ENCODE measurements at regions not wholly inside any gene's neighbourhood (a gene's known extent, or its start where the extent isn't known, plus 50 kb on each side); places are given as distances from the start of the nearest gene placed in this dataset.

- DNase-seq: peak in 47 of 51 donors; percentile 2 to 82 (median 44)
Measured at GRCh38 chr6:166106076-166106686, 61.5 kb downstream of the TBXT start.

- no peak for DNase-seq
Measured at GRCh38 chr6:166105341-166106075, 62.1 kb downstream of the TBXT start.

- no peak for DNase-seq
Measured at GRCh38 chr6:166104872-166105271, 62.8 kb downstream of the TBXT start.

- DNase-seq: no peak
Measured at GRCh38 chr6:166104107-166104506, 63.5 kb downstream of the TBXT start.

- DNase-seq: no peak
Measured at GRCh38 chr6:166101819-166102419, 65.7 kb downstream of the TBXT start.

- DNase-seq: peak in 42 of 51 donors; percentile 1 to 72 (median 19)
Measured at GRCh38 chr6:166097914-166098522, 69.6 kb downstream of the TBXT start.

GRCh38 chr6:166087852-166088251, 79.8 kb downstream of the TBXT start:
- DNase-seq: no peak

- no peak for DNase-seq
Measured at GRCh38 chr6:166087246-166087645, 80.4 kb downstream of the TBXT start.

- DNase-seq: no peak
Measured at GRCh38 chr6:166085500-166085899, 82.2 kb downstream of the TBXT start.

- DNase-seq: no peak
Measured at GRCh38 chr6:166084951-166085350, 82.7 kb downstream of the TBXT start.

- DNase-seq: no peak
Measured at GRCh38 chr6:166079841-166080240, 87.8 kb downstream of the TBXT start.

- no peak for DNase-seq
Measured at GRCh38 chr6:166078294-166078693, 89.4 kb downstream of the TBXT start.

- DNase-seq: no peak
Measured at GRCh38 chr6:166076625-166077024, 91.0 kb downstream of the TBXT start.

GRCh38 chr6:166075925-166076324, 91.7 kb downstream of the TBXT start:
- DNase-seq: no peak

- no peak for DNase-seq
Measured at GRCh38 chr6:166075186-166075585, 92.5 kb downstream of the TBXT start.

GRCh38 chr6:166073082-166073481, 94.6 kb downstream of the TBXT start:
- DNase-seq: no peak

- no peak for DNase-seq
Measured at GRCh38 chr6:166068768-166069167, 98.9 kb downstream of the TBXT start.

- peak in 5 of 51 donors; percentile 4 to 28 (median 10) for DNase-seq
Measured at GRCh38 chr6:166058064-166058739, 109.4 kb downstream of the TBXT start.

GRCh38 chr6:166057431-166057830, 110.2 kb downstream of the TBXT start:
- no peak for DNase-seq

GRCh38 chr6:166056637-166057036, 111.0 kb downstream of the TBXT start:
- DNase-seq: peak in 1 of 51 donors; percentile 47

GRCh38 chr6:166055801-166056200, 111.8 kb downstream of the TBXT start:
- DNase-seq: no peak

GRCh38 chr6:166052837-166053236, 114.8 kb downstream of the TBXT start:
- DNase-seq: no peak
